Panc1 (cell line): ENCODE measurements at regions not wholly inside any gene's neighbourhood (a gene's known extent, or its start where the extent isn't known, plus 50 kb on each side); places are given as distances from the start of the nearest gene placed in this dataset.

ENCODE experiments used
- ATAC-seq: fragments of 200-7000 bp; cut with Tn5 transposase; 2 replicates; pipeline ENCODE4 v1.9.1; 2020; ENCODE audit warnings: mild to moderate bottlenecking, moderate library complexity
- BruUV-seq: library from RNA; stranded (reverse); fragments of 400-500 nt; replicated peaks from 2 replicates; lab custom pipeline; 2021; lab: Mats Ljungman, UMichigan
- CTCF ChIA-PET: fragments of 300-600 bp; sonication (Branson Sonifier 250); formaldehyde crosslinking; loops from one replicate; lab custom pipeline; 2022; ENCODE audit warnings: antibody characterized with exemption; lab: Charles Lee
- POLR2A ChIA-PET: fragments of 300-600 bp; sonication (Branson Sonifier 250); formaldehyde crosslinking; loops from one replicate; lab custom pipeline; 2022; ENCODE audit warnings: antibody characterized with exemption; lab: Charles Lee
- DNase-seq: peaks from one replicate; pipeline ENCODE4 v3.0.0-alpha.2; 2010; ENCODE audit warnings: low read depth, low spot score
- H3K27ac ChIP-seq: 2 replicates; pipeline ENCODE4 v1.5.1; 2011; ENCODE audit warnings: mild to moderate bottlenecking, low read length, inconsistent platforms
- H3K27me3 ChIP-seq: fragments of 200-500 bp; sonication (Bioruptor generic); 2 replicates; pipeline ENCODE4 v1.6.0; 2014; ENCODE audit warnings: low read length, inconsistent platforms; ENCODE audit not compliant: control insufficient read depth, insufficient read depth
- H3K36me3 ChIP-seq: fragments of 200-500 bp; sonication (Bioruptor generic); 2 replicates; pipeline ENCODE4 v1.5.1; 2014; ENCODE audit warnings: inconsistent platforms, mild to moderate bottlenecking, low read length, moderate library complexity; ENCODE audit not compliant: control insufficient read depth, insufficient read depth
- H3K4me1 ChIP-seq: 2 replicates; pipeline ENCODE4 v1.5.1; 2011; ENCODE audit warnings: inconsistent platforms, mild to moderate bottlenecking, low read length, moderate library complexity; ENCODE audit not compliant: control insufficient read depth, insufficient read depth
- H3K4me3 ChIP-seq, 2 experiments: 2 replicates each; pipeline ENCODE4 v1.5.1; 2011 to 2012; ENCODE audit warnings: low read depth in 2 of 2, low read length in 2 of 2, mild to moderate bottlenecking in 2 of 2, inconsistent platforms in 1 of 2, moderate library complexity in 1 of 2
- H3K9me3 ChIP-seq: fragments of 200-500 bp; sonication (Bioruptor generic); 2 replicates; pipeline ENCODE4 v1.5.1; 2014; ENCODE audit warnings: low read depth, mild to moderate bottlenecking, inconsistent platforms, low read length, moderate library complexity; ENCODE audit not compliant: control insufficient read depth, insufficient read depth
- CTCF ChIP-seq: fragments of 450-650 bp; IDR thresholded peaks from 2 replicates; pipeline ENCODE4 v1.5.1; 2017; ENCODE audit warnings: mild to moderate bottlenecking
- POLR2AphosphoS5 ChIP-seq: IDR thresholded peaks from 2 replicates; pipeline ENCODE4 v1.6.1; 2012; ENCODE audit warnings: mild to moderate bottlenecking, low read depth, low read length, moderate library complexity
- REST ChIP-seq, 2 experiments: IDR thresholded peaks; 2 replicates each; pipeline ENCODE4 v1.6.1; 2011 to 2012; ENCODE audit warnings: low read depth in 2 of 2, control low read depth in 1 of 2, low read length in 1 of 2, mild to moderate bottlenecking in 1 of 2, moderate library complexity in 1 of 2; ENCODE audit not compliant: insufficient read depth in 1 of 2
- SIN3A ChIP-seq: IDR thresholded peaks from 2 replicates; pipeline ENCODE4 v1.6.1; 2012; ENCODE audit warnings: low read depth, mild to moderate bottlenecking, low read length, moderate library complexity, borderline replicate concordance; ENCODE audit not compliant: insufficient read depth
- TCF7L2 ChIP-seq: IDR thresholded peaks from 2 replicates; pipeline ENCODE4 v1.6.1; 2011; ENCODE audit warnings: mild to moderate bottlenecking, low read depth, low read length, inconsistent platforms
- in situ Hi-C: cut with HindIII; loops from 2 replicates; pipeline ENCODE4 v1.10.0; 2016; ENCODE audit warnings: low sequenced_read_pairs, low pct_unique_long_range_greater_than_20kb
- intact Hi-C: fragments of 100-400 bp; cut with micrococcal nuclease; formaldehyde crosslinking; loops from one replicate; pipeline ENCODE4 v1.10.0; 2022; ENCODE audit not compliant: unreplicated experiment

- ChIA-PET CTCF (no interaction called here), POLR2A (no interaction called here)
- no peak overlapping the region for H3K4me3 ChIP-seq
- DNase-seq (no peak), ATAC-seq (no peak)
- no peaks in the 10 kb centered on the region for H3K4me1 ChIP-seq
- H3K36me3 ChIP-seq = no peaks in the 10 kb centered on the region
- H3K27me3 ChIP-seq = no peaks in the 10 kb centered on the region
- no peak for TF ChIP-seq SIN3A
- no peak for TF ChIP-seq POLR2AphosphoS5
- no peak for TF ChIP-seq TCF7L2
- TF ChIP-seq REST (IDR thresholded peaks at IDR 0.05; ENCODE audit: insufficient read depth in 1 of 2, low read depth in 2 of 2, low read length in 1 of 2) = no peak
- no peak for TF ChIP-seq CTCF
- in situ Hi-C loops = no loop called here
- BruUV-seq = no TSS peak
- intact Hi-C loops = no loop called here
- H3K9me3 ChIP-seq = no peaks in the 10 kb centered on the region
- no peak overlapping the region for H3K27ac ChIP-seq
These were observed 88.8 kb downstream of the ING1 start for GRCh38 chr13:110802260-110802659.

- ChIA-PET CTCF (interaction anchor here (0.7 kb wide), 1 partner anchor 352 kb away, joined by 4 read pairs; no protein-coding TSS in a partner anchor), POLR2A (no interaction called here)
- H3K27ac ChIP-seq = no peak overlapping the region
- intact Hi-C loops (no loop called here), in situ Hi-C loops (no loop called here)
- no peak overlapping the region for H3K4me3 ChIP-seq
- BruUV-seq = no TSS peak
- no peaks in the 10 kb centered on the region for H3K9me3 ChIP-seq
- H3K4me1 ChIP-seq = no peaks in the 10 kb centered on the region
- no peaks in the 10 kb centered on the region for H3K36me3 ChIP-seq
- TF ChIP-seq REST (IDR thresholded peaks at IDR 0.05; ENCODE audit: insufficient read depth in 1 of 2, low read depth in 2 of 2, low read length in 1 of 2) (no peak), TCF7L2 (no peak), POLR2AphosphoS5 (no peak), SIN3A (no peak), CTCF (no peak)
- no peaks in the 10 kb centered on the region for H3K27me3 ChIP-seq
- ATAC-seq = no peak
- no peak for DNase-seq
These were observed 93.1 kb downstream of the ING1 start for GRCh38 chr13:110806636-110807035.
